GM21576 (cell line): ENCODE measurements at regions not wholly inside any gene's neighbourhood (a gene's known extent, or its start where the extent isn't known, plus 50 kb on each side); places are given as distances from the start of the nearest gene placed in this dataset.

Source experiments
- ATAC-seq: cut with Tn5 transposase; IDR thresholded peaks from one replicate; pipeline ENCODE4 v1.9.1; 2021; ENCODE audit warnings: mild to moderate bottlenecking, moderate library complexity; ENCODE audit not compliant: unreplicated experiment

- ATAC-seq: no peak
These were observed 224.4 kb downstream of the PTPRU start for GRCh38 chr1:29460694-29461093.

DNA sequence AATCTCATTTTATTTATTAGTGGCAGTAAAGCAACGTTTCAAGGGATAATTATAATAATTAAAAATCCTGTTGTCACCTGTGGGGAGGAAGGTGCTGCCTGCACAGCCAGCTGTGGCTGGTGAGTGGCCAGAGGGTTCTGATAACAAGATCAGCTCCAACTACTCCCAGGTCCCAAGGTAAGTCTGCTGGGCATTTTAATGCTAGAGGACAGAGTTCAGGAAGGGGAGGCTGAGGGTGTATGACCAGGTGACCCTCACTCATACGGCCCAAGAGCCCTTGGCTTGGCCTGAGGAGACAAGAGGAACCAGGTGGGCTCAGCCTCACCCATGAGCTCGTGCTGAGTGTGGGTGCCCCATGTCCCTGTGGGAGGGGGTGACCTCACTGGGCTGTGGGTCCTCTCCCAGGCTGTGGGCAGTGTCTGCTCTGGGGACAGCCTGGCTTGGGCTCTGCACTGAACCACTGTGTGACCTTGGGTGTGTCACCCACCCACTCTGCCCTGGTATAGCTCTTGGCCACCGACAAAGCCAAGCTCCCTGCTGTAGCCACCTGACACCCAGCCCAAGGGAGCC, 223.8 kb downstream of the PTPRU start:
- ATAC-seq: no peak

DNA sequence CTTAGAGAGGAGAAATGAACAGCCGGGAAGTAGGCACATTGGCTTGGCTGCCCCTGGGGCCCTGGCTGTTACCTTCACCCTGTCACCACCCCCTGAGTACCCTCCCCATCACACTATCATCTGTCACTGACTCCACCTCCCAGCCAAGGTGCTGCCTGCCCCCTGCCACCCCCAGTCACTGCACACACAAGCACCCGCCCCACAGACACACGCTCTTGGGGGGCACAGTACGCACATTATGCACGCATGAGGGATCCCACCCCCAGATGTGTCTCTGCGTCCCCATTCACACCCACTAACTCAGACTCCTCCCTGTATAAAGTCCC, 223.3 kb downstream of the PTPRU start:
- no peak for ATAC-seq

DNA sequence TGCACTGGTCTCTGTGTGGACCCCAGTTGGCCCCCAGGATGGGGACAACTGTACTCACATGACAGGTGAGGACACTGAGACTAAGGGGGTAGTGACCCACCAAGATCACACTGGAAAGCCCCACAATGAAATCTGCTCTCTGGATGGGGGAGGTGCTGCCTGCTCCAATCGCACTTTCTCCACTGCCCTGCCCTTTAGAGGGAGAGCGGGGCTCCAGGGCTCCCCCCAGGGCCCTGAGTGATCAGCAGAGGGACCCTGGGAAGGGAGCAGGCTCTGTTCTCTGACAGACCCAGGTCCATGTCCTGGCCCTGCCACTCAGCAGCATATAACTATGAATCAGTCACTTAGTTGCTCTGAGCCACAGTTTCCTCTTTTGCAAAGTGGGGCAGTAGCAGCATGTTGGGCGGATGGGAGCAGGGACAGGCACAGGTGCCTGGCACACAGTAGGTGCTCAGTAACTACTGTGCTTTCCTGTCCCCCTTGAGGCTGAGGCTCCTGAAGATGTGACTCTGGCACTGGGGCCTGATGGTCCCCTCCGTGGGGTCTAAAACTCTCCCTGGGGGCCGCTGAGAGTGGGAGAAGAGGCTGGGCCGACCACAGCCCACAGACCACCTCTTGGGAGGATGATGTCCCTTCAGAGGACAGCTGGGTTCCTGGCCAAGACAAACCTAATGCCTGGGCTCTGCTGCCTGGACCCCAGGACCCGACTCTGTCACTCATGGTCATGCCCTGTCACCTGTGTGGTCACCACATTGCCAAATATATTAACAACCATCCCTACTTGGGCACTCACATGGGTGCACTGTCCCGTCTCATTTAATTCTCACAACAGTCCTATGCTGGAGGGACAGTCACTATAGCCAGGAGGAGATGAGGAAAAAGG, 222.7 kb downstream of the PTPRU start:
- no peak for ATAC-seq

DNA sequence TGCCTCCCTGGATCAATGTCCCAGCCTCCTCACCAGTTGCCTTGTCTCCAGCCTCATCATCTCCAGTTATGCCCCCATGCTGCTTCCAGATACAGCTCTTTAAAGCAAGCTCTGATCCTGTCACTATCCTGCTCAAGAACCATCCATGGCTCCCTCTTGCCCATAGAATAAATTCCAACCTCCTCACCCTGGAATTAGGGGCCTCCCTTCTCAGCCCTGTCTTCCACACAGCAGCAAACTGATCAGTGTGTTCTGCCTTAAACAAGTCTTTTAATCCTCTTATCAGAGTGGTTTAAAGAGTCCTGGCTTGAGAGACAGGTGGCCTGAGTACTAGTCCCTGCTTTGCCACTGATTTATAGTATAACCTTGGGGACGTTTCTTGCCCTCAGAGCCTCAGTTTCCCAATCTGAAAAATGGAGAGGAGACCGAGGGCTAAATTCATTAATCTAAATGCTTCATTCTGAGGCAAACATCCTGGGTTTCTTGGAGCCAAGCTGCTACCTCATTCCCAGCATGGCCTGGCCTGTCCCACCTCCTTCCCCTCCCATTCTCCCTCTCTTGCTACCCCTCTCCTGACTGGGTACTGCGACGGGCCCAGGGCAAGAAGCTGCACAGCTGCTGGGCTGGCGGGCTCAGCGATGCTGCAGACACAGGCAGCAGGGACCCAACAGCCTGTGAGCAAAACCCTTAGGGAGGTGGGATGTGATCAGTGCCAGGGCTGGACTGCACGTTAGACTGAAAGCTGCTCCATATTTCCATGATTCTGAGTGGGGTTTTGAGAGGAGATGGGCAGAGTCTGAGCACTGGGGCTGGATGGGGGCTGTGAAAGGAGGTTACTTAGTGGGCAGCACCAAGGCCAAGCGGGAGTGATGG, 221.4 kb downstream of the PTPRU start:
- ATAC-seq: no peak

DNA sequence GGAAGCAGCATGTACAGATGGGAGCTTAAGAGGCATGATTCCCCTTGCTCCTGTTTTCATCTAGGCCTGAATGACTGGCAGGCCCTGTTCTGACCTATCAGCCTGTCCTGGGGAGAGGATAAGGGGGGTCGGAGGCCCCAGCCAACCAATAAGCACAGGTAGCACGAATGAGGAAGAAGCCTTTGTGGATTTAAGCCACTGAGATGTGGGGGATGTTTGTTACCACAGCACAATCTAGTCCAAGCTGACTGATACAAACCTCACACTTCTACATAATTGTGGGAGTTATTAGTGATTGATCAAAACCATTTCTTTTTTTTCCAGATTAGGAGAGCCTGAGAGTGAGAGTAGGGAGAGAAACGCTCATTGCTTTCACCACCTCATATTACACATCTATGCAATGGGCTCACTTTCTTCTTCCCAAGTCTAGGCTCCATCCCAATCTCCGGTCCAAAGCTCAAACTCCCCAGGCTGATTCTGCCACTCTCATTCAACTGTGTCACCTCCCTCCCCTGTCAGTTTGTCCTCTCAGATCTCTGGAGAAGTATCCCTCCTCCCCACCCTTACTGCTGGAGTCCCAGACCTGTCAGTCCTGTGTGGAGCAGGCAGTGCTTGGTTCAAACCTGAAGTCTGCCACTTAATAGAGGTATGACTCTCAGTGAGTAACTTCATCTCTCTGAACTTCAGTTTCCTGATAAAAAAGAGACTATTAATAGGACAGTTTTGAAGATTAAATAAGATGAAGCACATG, 220.5 kb downstream of the PTPRU start:
- ATAC-seq: no peak

DNA sequence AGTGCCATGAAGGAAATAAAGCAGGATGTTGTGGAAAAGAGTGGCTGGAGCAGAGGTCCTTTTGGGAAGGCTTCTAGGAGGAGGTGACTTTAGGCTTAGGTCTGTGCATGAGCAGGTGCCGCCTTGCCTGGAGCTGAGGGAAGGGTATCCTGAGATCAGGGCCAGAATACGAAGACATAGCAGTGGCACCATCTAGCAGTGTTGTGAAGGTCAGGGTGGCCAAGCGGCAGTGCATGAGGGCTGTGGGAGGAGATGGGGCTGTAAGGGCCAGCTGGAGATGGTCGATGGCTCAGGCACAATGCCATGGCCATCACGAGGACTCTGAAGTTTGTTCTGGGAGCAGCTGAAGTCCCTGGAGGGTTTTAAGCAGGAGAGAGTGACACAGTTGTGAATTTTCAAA, 219.5 kb downstream of the PTPRU start:
- ATAC-seq: no peak

- no peak for ATAC-seq
These were observed 218.5 kb downstream of the PTPRU start for GRCh38 chr1:29454616-29455380.

GRCh38 chr1:29453502-29454240, 217.3 kb downstream of the PTPRU start:
- ATAC-seq: no peak

- no peak for ATAC-seq
These were observed 216.3 kb downstream of the PTPRU start for GRCh38 chr1:29452463-29453230.

GRCh38 chr1:29451368-29451892, 215.1 kb downstream of the PTPRU start:
- ATAC-seq: no peak

DNA sequence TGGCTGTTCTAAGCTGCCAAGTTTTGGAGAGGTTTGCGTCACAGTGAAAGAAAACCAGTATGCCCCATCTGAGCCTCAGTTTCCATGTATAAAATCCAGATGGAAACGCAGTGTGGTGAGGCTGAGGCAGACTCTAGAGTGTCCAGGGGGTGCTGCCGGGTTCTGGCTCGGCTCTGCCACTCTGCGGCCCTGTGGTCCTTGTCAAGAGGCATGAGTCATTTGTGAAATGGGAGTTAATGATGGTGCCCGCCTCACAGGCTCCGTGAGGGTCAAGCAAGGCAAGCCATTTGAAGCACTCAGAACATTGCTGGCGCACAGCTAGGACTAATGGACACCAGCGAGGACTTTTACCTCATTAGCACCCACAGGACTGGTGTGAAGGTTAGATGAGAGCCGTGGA, 214.3 kb downstream of the PTPRU start:
- no peak for ATAC-seq

DNA sequence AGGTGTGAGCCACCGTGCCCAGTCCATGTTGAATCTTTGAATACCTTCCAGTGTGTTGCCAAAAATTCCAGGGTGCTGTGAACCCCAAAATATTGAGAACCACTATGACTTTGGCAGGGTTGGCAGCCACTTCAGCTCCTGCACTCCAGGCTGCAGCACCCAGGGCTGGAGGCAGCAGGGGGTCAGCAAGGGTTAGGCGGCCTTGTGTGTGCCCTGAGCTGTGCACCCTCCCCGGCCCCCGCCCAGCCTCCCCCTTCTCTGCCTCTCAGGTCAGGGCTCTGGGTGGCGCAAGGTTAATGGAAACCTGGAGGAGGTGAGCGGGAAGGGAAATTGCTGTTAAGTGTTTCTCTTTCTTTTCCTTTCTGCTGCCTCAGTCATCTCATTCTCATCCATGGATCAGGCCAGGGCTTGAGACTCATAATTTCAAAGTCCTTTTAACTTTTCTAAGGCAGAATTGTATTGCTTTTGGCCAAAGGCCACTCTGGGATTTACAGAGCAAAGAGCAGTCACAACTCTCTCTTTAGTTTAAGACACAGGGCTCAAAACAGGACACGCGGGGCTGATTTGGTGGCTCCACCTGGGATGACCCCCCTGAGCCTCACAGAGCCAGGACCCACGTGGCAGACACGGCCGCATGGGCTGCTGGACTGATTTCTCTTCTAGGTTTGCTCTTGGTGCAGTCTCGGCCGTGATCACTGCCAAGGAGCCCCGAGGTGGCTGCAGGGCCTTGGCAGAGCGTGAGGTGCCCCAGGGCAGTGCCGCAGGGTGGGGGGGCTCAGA, 212.3 kb downstream of the PTPRU start:
- no peak for ATAC-seq

DNA sequence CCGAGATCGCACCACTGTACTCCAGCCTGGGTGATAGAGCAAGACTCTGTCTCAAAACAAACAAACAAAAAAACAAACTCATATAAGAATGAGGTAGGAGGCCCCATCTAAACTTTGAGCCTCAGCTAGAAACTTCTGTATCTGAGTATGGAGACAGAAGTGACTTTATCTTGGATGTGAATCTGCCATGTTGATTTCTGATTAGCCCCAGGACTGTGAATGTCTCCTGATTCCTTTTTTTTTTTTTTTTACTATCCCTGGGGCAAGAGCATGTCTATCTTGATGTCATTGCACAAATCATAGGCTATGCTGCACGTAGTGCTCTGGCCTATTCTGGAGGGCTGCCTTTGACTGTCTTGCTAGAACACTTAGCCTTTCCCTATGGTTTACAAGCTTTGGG, 211.0 kb downstream of the PTPRU start:
- no peak for ATAC-seq

- ATAC-seq: no peak
These were observed 208.7 kb downstream of the PTPRU start for GRCh38 chr1:29444782-29445729.

DNA sequence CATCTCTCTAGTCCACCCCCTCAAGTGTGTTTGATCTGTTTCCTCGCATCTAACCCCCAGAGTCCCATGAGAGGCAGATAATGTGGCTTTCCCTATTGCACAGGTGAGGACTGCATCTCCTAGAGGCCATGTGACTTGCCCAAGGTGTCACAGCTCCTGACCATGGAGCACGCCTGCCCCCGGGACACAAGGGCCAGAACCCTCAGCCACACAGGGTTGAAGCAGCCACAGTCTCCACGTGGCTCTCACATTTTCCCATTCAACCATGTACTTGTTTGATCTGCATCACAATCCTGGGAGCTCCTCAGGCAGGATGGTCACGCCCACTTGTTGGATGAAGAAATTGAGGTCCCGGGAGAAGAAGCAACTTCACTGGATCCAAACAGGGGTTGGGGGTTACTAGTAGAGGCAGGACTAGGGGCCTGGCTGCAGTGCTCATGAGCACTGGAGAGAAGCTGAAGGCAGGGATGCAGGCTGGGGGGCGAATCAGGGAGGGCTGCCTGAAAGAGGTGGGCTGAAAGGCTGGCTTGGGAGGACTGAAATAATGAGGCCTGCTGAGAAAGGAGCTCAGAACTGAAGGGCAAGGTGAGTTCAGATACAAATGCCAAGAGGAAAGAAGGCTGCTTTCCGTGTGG, 207.9 kb downstream of the PTPRU start:
- ATAC-seq: no peak
